Adipocyte (in vitro differentiated cells): ENCODE measurements at regions not wholly inside any gene's neighbourhood (a gene's known extent, or its start where the extent isn't known, plus 50 kb on each side); places are given as distances from the start of the nearest gene placed in this dataset.
"Not testable (repeated sequence)": the region's sequence is repeated elsewhere in the genome, so short reads cannot be mapped to it uniquely, and the experiment has no call there.

ENCODE experiments used
- DNase-seq: peaks from one replicate; pipeline ENCODE4 v3.0.0-alpha.2; 2015; ENCODE audit warnings: low read depth
- H3K27me3 ChIP-seq: replicated peaks from 2 replicates; pipeline ENCODE4 v1.7.0; 2013; ENCODE audit warnings: mild to moderate bottlenecking, low read length, moderate library complexity; ENCODE audit not compliant: control insufficient read depth, insufficient read depth
- H3K36me3 ChIP-seq: 2 replicates; pipeline ENCODE4 v1.7.0; 2013; ENCODE audit warnings: low read length, mild to moderate bottlenecking, moderate library complexity; ENCODE audit not compliant: control insufficient read depth, insufficient read depth, severe bottlenecking
- H3K4me1 ChIP-seq: 2 replicates; pipeline ENCODE4 v1.7.0; 2013; ENCODE audit warnings: mild to moderate bottlenecking, low read length, moderate library complexity; ENCODE audit not compliant: control insufficient read depth, insufficient read depth
- H3K4me3 ChIP-seq: 2 replicates; pipeline ENCODE4 v1.7.0; 2013; ENCODE audit warnings: mild to moderate bottlenecking, low read length, moderate library complexity
- H3K9ac ChIP-seq: 2 replicates; pipeline ENCODE4 v1.7.0; 2013; ENCODE audit warnings: mild to moderate bottlenecking, low read length, moderate library complexity
- H3K9me3 ChIP-seq: 2 replicates; pipeline ENCODE4 v1.7.0; 2013; ENCODE audit warnings: mild to moderate bottlenecking, low read length, moderate library complexity; ENCODE audit not compliant: control insufficient read depth

GRCh38 chr11:26930518-26931247 is 63.2 kb upstream of the FIBIN start:
- DNase-seq = peak; percentile 64
- no peaks in the 10 kb centered on the region for H3K27me3 ChIP-seq
- H3K4me3 ChIP-seq = peak overlapping the region; percentile 7
- H3K36me3 ChIP-seq = no peaks in the 10 kb centered on the region
- H3K4me1 ChIP-seq = peaks cover 22% of the 10 kb centered on the region
- no peaks in the 10 kb centered on the region for H3K9me3 ChIP-seq
- no peak overlapping the region for H3K9ac ChIP-seq

GRCh38 chr11:26931248-26931631 is 62.7 kb upstream of the FIBIN start:
- no peaks in the 10 kb centered on the region for H3K27me3 ChIP-seq
- no peaks in the 10 kb centered on the region for H3K36me3 ChIP-seq
- H3K4me1 ChIP-seq = peaks cover 22% of the 10 kb centered on the region
- peak overlapping the region; percentile 7 for H3K4me3 ChIP-seq
- H3K9me3 ChIP-seq = no peaks in the 10 kb centered on the region
- H3K9ac ChIP-seq = no peak overlapping the region
- DNase-seq = no peak

GRCh38 chr11:26931881-26932280 is 62.0 kb upstream of the FIBIN start:
- Histone ChIP-seq H3K4me1 (peaks cover 22% of the 10 kb centered on the region), H3K4me3 (no peak overlapping the region), H3K9me3 (no peaks in the 10 kb centered on the region), H3K27me3 (no peaks in the 10 kb centered on the region), H3K9ac (no peak overlapping the region), H3K36me3 (no peaks in the 10 kb centered on the region)
- no peak for DNase-seq

DNA sequence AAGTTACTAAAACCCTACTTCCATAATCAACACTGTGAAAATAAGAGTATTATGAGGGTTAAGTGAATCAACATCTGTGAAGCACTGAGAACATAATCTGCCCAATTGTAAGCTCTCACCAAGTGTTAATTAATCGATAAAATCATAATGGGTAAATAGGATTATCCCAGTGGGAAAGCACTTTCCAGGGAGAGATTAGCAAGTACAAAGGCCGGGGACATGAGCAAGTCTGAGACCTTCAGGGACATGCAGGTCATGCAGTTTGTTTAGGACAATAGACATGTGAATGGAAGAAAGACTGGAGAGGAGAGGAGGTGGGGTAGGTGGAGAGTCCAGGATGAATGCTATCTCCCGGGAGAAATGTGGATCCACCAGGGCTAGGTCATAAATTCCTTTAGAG is 57.8 kb upstream of the FIBIN start:
- peaks cover 4% of the 10 kb centered on the region for H3K4me1 ChIP-seq
- H3K4me3 ChIP-seq = no peak overlapping the region
- DNase-seq = no peak
- no peak overlapping the region for H3K9ac ChIP-seq
- H3K27me3 ChIP-seq = no peaks in the 10 kb centered on the region
- H3K36me3 ChIP-seq = no peaks in the 10 kb centered on the region
- H3K9me3 ChIP-seq = no peaks in the 10 kb centered on the region

- Histone ChIP-seq H3K9me3 (no peaks in the 10 kb centered on the region), H3K36me3 (no peaks in the 10 kb centered on the region), H3K4me1 (no peaks in the 10 kb centered on the region), H3K4me3 (no peak overlapping the region), H3K9ac (no peak overlapping the region), H3K27me3 (no peaks in the 10 kb centered on the region)
- DNase-seq = no peak
These were observed 56.5 kb upstream of the FIBIN start for GRCh38 chr11:26937386-26937785.

DNA sequence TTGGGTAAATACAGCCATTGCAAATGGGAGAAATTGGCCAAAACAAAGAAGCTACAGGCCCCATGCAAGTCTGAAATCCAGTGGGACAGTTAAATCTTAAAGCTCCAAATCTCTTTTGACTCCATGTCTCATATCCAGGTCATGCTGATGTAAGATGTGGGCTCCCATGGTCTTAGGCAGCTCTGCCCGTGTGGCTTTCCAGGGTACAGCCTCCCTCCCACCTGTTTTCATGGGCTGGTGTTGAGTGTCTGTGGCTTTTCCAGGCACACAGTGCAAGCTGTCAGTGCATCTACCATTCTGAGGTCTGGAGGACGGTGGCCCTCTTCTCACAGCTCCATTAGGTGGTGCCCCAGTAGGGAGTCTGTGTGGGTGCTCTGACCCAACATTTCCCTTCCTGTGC is 53.4 kb upstream of the FIBIN start:
- H3K9me3 ChIP-seq, H3K27me3 ChIP-seq, H3K9ac ChIP-seq, DNase-seq, H3K36me3 ChIP-seq, H3K4me3 ChIP-seq: not testable (repeated sequence)
- peaks cover 25% of the 10 kb centered on the region for H3K4me1 ChIP-seq

DNA sequence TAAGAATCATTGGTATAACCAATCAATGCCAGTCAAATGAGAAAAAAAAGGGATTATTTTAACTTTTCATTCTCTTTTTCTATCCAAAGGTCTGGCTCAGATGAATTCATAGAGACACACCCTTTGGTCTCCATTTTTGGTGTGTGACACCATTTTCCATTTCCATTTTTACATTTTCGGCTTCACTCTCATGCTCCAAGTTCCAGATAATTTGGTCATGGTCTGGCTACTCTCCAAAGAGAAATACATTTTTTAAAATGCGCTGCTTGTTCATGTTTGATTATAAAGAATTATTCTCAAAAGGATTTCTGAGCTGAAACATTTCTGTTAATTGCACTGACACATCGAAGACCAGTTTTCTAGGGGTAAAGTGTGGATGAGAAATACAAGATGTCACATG is 51.6 kb upstream of the FIBIN start:
- Histone ChIP-seq H3K9me3 (no peaks in the 10 kb centered on the region), H3K4me1 (peaks cover 42% of the 10 kb centered on the region), H3K4me3 (no peak overlapping the region), H3K27me3 (no peaks in the 10 kb centered on the region), H3K36me3 (no peaks in the 10 kb centered on the region), H3K9ac (no peak overlapping the region)
- no peak for DNase-seq

- H3K27me3 ChIP-seq = no peaks in the 10 kb centered on the region
- H3K4me1 ChIP-seq = peaks cover 52% of the 10 kb centered on the region
- no peak overlapping the region for H3K4me3 ChIP-seq
- H3K9me3 ChIP-seq = no peaks in the 10 kb centered on the region
- H3K9ac ChIP-seq = no peak overlapping the region
- DNase-seq = peak; percentile 59
- no peaks in the 10 kb centered on the region for H3K36me3 ChIP-seq
These were observed 50.3 kb upstream of the FIBIN start for GRCh38 chr11:26943636-26944035.
